Ishikawa (cell line): ENCODE measurements at regions not wholly inside any gene's neighbourhood (a gene's known extent, or its start where the extent isn't known, plus 50 kb on each side); places are given as distances from the start of the nearest gene placed in this dataset.

Experiments
- CREB1 ChIP-seq: IDR thresholded peaks from 2 replicates; pipeline ENCODE4 v1.6.1; 2012; ENCODE audit warnings: low read depth
- EP300 ChIP-seq: IDR thresholded peaks from 2 replicates; pipeline ENCODE4 v1.6.1; 2012; ENCODE audit warnings: borderline replicate concordance
- FOXM1 ChIP-seq: IDR thresholded peaks from 2 replicates; pipeline ENCODE4 v1.6.1; 2012; ENCODE audit warnings: low read depth, borderline replicate concordance
- NFIC ChIP-seq: IDR thresholded peaks from 2 replicates; pipeline ENCODE4 v1.6.1; 2012
- RAD21 ChIP-seq: IDR thresholded peaks from 2 replicates; pipeline ENCODE4 v1.6.1; 2012; ENCODE audit warnings: low read depth
- TAF1 ChIP-seq: IDR thresholded peaks from 2 replicates; pipeline ENCODE4 v1.6.1; 2012; ENCODE audit warnings: low read depth, mild to moderate bottlenecking
- TEAD4 ChIP-seq: IDR thresholded peaks from 2 replicates; pipeline ENCODE4 v1.6.1; 2012
- YY1 ChIP-seq: IDR thresholded peaks from 2 replicates; pipeline ENCODE4 v1.6.1; 2012; ENCODE audit warnings: low read depth
- TF ChIP-seq, protein P1 (sequence below): IDR thresholded peaks from 2 replicates; pipeline ENCODE4 v1.6.1; 2012
- TF ChIP-seq, protein P2 (sequence below): IDR thresholded peaks from 2 replicates; pipeline ENCODE4 v1.6.1; 2012; ENCODE audit warnings: low read depth, mild to moderate bottlenecking

DNA sequence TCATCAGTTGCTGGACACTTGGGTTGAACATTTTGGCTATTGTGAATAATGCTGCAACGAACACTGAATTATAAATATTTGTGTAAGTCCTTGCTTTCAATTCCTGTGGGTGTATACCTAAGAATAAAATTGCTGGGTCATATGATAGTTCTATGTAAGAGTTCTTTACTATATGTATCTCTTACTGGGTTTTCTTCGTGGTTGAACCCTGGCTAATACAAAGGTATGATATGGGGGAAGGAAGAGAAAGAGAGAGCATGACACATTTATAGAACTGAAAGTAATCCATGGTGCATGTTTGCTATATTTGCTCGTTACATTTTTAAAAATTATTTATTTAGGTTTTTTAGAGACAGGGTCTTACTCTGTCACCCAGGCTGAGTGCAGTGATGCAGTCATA is 143.1 kb upstream of the GAREM1 start:
- TF ChIP-seq, protein P1, sequence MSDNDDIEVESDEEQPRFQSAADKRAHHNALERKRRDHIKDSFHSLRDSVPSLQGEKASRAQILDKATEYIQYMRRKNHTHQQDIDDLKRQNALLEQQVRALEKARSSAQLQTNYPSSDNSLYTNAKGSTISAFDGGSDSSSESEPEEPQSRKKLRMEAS: no peak
- TF ChIP-seq TAF1 (no peak), TEAD4 (no peak), CREB1 (no peak), RAD21 (no peak), YY1 (no peak), NFIC (no peak), FOXM1 (no peak), EP300 (no peak)
- TF ChIP-seq, protein P2, sequence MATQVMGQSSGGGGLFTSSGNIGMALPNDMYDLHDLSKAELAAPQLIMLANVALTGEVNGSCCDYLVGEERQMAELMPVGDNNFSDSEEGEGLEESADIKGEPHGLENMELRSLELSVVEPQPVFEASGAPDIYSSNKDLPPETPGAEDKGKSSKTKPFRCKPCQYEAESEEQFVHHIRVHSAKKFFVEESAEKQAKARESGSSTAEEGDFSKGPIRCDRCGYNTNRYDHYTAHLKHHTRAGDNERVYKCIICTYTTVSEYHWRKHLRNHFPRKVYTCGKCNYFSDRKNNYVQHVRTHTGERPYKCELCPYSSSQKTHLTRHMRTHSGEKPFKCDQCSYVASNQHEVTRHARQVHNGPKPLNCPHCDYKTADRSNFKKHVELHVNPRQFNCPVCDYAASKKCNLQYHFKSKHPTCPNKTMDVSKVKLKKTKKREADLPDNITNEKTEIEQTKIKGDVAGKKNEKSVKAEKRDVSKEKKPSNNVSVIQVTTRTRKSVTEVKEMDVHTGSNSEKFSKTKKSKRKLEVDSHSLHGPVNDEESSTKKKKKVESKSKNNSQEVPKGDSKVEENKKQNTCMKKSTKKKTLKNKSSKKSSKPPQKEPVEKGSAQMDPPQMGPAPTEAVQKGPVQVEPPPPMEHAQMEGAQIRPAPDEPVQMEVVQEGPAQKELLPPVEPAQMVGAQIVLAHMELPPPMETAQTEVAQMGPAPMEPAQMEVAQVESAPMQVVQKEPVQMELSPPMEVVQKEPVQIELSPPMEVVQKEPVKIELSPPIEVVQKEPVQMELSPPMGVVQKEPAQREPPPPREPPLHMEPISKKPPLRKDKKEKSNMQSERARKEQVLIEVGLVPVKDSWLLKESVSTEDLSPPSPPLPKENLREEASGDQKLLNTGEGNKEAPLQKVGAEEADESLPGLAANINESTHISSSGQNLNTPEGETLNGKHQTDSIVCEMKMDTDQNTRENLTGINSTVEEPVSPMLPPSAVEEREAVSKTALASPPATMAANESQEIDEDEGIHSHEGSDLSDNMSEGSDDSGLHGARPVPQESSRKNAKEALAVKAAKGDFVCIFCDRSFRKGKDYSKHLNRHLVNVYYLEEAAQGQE: no peak
